Stimulated activated CD4-positive, alpha-beta T cell treated with anti-CD3 and anti-CD28 coated beads, Interleukin-12 subunit alpha, Interleukin-12 subunit beta, amount 100 ng/mL, for 4 hours (primary cell): ENCODE measurements at regions not wholly inside any gene's neighbourhood (a gene's known extent, or its start where the extent isn't known, plus 50 kb on each side); places are given as distances from the start of the nearest gene placed in this dataset.

Source experiments
- DNase-seq: peaks from one replicate; pipeline ENCODE4 v3.0.0-alpha.2; 2020

- peak; percentile 74 for DNase-seq
Observed at GRCh38 chr6:157756708-157757429, 66.2 kb upstream of the SNX9 start.

- DNase-seq = no peak
Observed at GRCh38 chr6:157757430-157758403, 65.3 kb upstream of the SNX9 start.

GRCh38 chr6:157758516-157759023, 64.5 kb upstream of the SNX9 start:
- DNase-seq = no peak

GRCh38 chr6:157759028-157759427, 64.0 kb upstream of the SNX9 start:
- no peak for DNase-seq

- DNase-seq = no peak
Observed at GRCh38 chr6:157760137-157760536, 62.9 kb upstream of the SNX9 start.

- no peak for DNase-seq
Observed at GRCh38 chr6:157760589-157761330, 62.3 kb upstream of the SNX9 start.

- DNase-seq = no peak
Observed at GRCh38 chr6:157761331-157761921, 61.6 kb upstream of the SNX9 start.

GRCh38 chr6:157761926-157762325, 61.1 kb upstream of the SNX9 start:
- no peak for DNase-seq

GRCh38 chr6:157762636-157763035, 60.4 kb upstream of the SNX9 start:
- DNase-seq = no peak

GRCh38 chr6:157763129-157763903, 59.7 kb upstream of the SNX9 start:
- DNase-seq = no peak

- no peak for DNase-seq
Observed at GRCh38 chr6:157763904-157764177, 59.2 kb upstream of the SNX9 start.

- DNase-seq = peak; percentile 71
Observed at GRCh38 chr6:157764178-157765068, 58.6 kb upstream of the SNX9 start.

- DNase-seq = no peak
Observed at GRCh38 chr6:157766901-157767774, 55.9 kb upstream of the SNX9 start.

- no peak for DNase-seq
Observed at GRCh38 chr6:157767775-157768156, 55.3 kb upstream of the SNX9 start.

- no peak for DNase-seq
Observed at GRCh38 chr6:157768304-157768703, 54.7 kb upstream of the SNX9 start.

GRCh38 chr6:157768863-157769551, 54.0 kb upstream of the SNX9 start:
- no peak for DNase-seq

GRCh38 chr6:157769776-157770426, 53.1 kb upstream of the SNX9 start:
- no peak for DNase-seq

GRCh38 chr6:157770946-157771345, 52.1 kb upstream of the SNX9 start:
- no peak for DNase-seq

- DNase-seq = no peak
Observed at GRCh38 chr6:157772820-157773219, 50.2 kb upstream of the SNX9 start.
